GM04504 (cell line): ENCODE measurements at regions not wholly inside any gene's neighbourhood (a gene's known extent, or its start where the extent isn't known, plus 50 kb on each side); places are given as distances from the start of the nearest gene placed in this dataset.
"Not testable (repeated sequence)": the region's sequence is repeated elsewhere in the genome, so short reads cannot be mapped to it uniquely, and the experiment has no call there.

Experiments used
- DNase-seq: peaks from one replicate; pipeline ENCODE4 v3.0.0-alpha.2; 2012; ENCODE audit warnings: low read depth

GRCh38 chr1:30527511-30528140 lies 195.8 kb downstream of the MATN1 start:
- no peak for DNase-seq

GRCh38 chr1:30526652-30527345 lies 196.6 kb downstream of the MATN1 start:
- no peak for DNase-seq

- peak; percentile 68 for DNase-seq
Measured at GRCh38 chr1:30525971-30526651, 197.3 kb downstream of the MATN1 start.

- DNase-seq, result no peak
Measured at GRCh38 chr1:30525631-30525970, 197.8 kb downstream of the MATN1 start.

GRCh38 chr1:30524840-30525617 lies 198.4 kb downstream of the MATN1 start:
- no peak for DNase-seq

GRCh38 chr1:30524025-30524555 lies 199.3 kb downstream of the MATN1 start:
- not testable (repeated sequence) for DNase-seq

GRCh38 chr1:30523055-30524020 lies 200.0 kb downstream of the MATN1 start:
- DNase-seq, result peak; percentile 91

GRCh38 chr1:30522031-30523004 lies 201.1 kb downstream of the MATN1 start:
- peak; percentile 88 for DNase-seq

GRCh38 chr1:30521261-30521865 lies 202.0 kb downstream of the MATN1 start:
- no peak for DNase-seq

- no peak for DNase-seq
Measured at GRCh38 chr1:30520476-30520875, 202.9 kb downstream of the MATN1 start.

- no peak for DNase-seq
Measured at GRCh38 chr1:30519201-30519763, 204.1 kb downstream of the MATN1 start.

GRCh38 chr1:30518696-30519095 lies 204.7 kb downstream of the MATN1 start:
- DNase-seq, result no peak

GRCh38 chr1:30518186-30518585 lies 205.2 kb downstream of the MATN1 start:
- no peak for DNase-seq

- DNase-seq, result not testable (repeated sequence)
Measured at GRCh38 chr1:30517666-30518065, 205.7 kb downstream of the MATN1 start.

GRCh38 chr1:30517241-30517640 lies 206.1 kb downstream of the MATN1 start:
- DNase-seq, result not testable (repeated sequence)

GRCh38 chr1:30516485-30516858 lies 206.9 kb downstream of the MATN1 start:
- DNase-seq, result no peak

- no peak for DNase-seq
Measured at GRCh38 chr1:30515755-30516484, 207.5 kb downstream of the MATN1 start.

- no peak for DNase-seq
Measured at GRCh38 chr1:30514945-30515344, 208.4 kb downstream of the MATN1 start.
